GM18907 (cell line): ENCODE measurements at regions not wholly inside any gene's neighbourhood (a gene's known extent, or its start where the extent isn't known, plus 50 kb on each side); places are given as distances from the start of the nearest gene placed in this dataset.

Experiments
- ATAC-seq: cut with Tn5 transposase; IDR thresholded peaks from one replicate; pipeline ENCODE4 v1.9.1; 2021; ENCODE audit warnings: mild to moderate bottlenecking, moderate library complexity; ENCODE audit not compliant: unreplicated experiment

- no peak for ATAC-seq
Observed at GRCh38 chr2:129422028-129422427, 557.4 kb upstream of the RAB6C start.

- no peak for ATAC-seq
Observed at GRCh38 chr2:129428086-129428660, 551.3 kb upstream of the RAB6C start.

GRCh38 chr2:129430911-129431310, 548.6 kb upstream of the RAB6C start:
- no peak for ATAC-seq

GRCh38 chr2:129431881-129432280, 547.6 kb upstream of the RAB6C start:
- ATAC-seq = no peak

- ATAC-seq = no peak
Observed at GRCh38 chr2:129436809-129437208, 542.7 kb upstream of the RAB6C start.

GRCh38 chr2:129437725-129438124, 541.7 kb upstream of the RAB6C start:
- ATAC-seq = no peak

GRCh38 chr2:129438501-129439057, 540.9 kb upstream of the RAB6C start:
- no peak for ATAC-seq

- ATAC-seq = no peak
Observed at GRCh38 chr2:129439406-129440302, 539.8 kb upstream of the RAB6C start.

- ATAC-seq = no peak
Observed at GRCh38 chr2:129441610-129442009, 537.9 kb upstream of the RAB6C start.

GRCh38 chr2:129443235-129443864, 536.1 kb upstream of the RAB6C start:
- ATAC-seq = no peak

GRCh38 chr2:129443865-129444739, 535.4 kb upstream of the RAB6C start:
- no peak for ATAC-seq

GRCh38 chr2:129444751-129445150, 534.7 kb upstream of the RAB6C start:
- no peak for ATAC-seq

- no peak for ATAC-seq
Observed at GRCh38 chr2:129456691-129457090, 522.8 kb upstream of the RAB6C start.

- no peak for ATAC-seq
Observed at GRCh38 chr2:129457277-129457818, 522.1 kb upstream of the RAB6C start.

GRCh38 chr2:129458006-129458405, 521.5 kb upstream of the RAB6C start:
- ATAC-seq = no peak

GRCh38 chr2:129458436-129458835, 521.0 kb upstream of the RAB6C start:
- ATAC-seq = no peak

GRCh38 chr2:129459200-129459876, 520.1 kb upstream of the RAB6C start:
- no peak for ATAC-seq

GRCh38 chr2:129459881-129460280, 519.6 kb upstream of the RAB6C start:
- ATAC-seq = no peak

- no peak for ATAC-seq
Observed at GRCh38 chr2:129460299-129461198, 518.9 kb upstream of the RAB6C start.
